OCI-M2 (cell line): ENCODE measurements at regions not wholly inside any gene's neighbourhood (a gene's known extent, or its start where the extent isn't known, plus 50 kb on each side); places are given as distances from the start of the nearest gene placed in this dataset.

Source experiments
- DNase-seq: peaks from one replicate; lab custom pipeline; 2025; ENCODE audit not compliant: unreplicated experiment; lab: John Stamatoyannopoulos, UW

DNA sequence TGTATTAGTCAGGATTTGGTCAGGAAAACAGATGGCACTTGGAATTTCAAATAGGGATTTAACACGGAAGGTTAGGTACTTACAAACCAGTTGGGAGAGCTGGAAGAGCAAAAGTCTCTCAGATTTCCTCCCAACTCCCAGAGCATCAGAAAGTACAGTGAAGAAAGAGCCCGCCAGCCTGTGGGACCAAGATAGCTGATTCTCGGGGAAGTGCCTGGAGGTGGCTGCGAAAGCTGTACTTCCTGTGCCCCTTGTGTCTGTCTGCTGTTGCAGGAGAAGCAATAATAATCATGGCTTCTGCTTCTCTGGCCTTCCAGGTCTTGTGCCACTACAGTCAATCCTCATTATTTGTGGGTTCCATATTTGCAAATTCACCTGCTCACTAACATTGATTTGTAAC, 221.0 kb upstream of the BCOR start:
- no peak for DNase-seq

DNA sequence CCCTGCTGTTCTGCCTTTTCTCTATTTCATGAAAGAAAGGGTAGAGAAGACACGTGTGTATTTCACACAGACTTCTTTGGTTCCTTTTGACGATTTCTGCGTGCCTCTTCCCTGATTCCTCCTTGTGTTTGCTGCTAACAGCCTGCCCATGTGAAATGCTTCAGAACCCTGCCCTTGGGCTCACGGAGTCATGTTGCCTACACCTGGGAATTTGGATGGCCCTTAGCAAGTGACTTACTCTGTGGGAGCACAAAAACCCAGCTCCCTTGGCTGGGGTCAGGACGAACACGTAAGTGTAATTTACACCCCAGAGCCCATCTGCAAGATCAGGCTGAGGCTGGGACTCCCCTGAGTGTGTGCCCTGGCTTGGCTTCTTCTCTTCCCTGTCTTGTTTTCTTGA, 220.3 kb upstream of the BCOR start:
- DNase-seq, result no peak

DNA sequence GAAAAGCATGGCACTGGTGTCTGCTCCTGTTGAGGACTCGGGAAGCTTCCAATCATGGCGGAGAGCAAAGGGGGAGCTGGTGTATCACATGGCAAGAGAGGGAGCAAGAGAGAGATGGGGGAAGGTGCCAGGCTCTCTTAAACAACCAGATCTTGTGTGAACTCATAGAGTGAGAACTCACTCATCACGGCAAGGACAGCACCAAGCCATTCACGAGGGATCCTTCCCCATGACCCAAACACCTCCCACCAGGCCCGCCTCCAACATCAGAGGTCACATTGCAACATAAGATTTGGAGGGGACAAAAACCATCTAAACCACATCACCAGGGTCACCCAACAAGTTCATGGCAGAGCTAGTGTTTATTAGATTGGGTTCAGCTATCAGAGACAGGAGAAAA, 218.7 kb upstream of the BCOR start:
- no peak for DNase-seq

DNA sequence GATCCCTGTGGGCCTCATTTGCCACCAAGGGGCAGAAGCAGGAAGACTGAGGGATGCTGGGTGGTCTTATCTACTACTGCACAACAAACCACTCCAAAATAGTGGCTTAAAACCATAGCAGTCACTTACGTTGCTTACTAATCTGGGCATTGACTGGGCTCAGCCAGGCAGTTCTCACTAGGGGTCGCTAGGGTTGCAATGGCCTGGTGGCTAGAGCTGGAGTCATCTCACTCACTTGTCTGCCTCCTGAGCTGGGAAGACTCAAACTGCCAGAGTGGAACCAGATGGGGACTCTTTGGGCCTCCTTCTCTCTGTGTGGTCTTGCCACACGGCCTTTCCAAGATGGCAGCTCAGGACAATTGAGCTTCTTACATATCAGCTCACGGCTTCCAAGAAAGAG, 216.3 kb upstream of the BCOR start:
- no peak for DNase-seq

DNA sequence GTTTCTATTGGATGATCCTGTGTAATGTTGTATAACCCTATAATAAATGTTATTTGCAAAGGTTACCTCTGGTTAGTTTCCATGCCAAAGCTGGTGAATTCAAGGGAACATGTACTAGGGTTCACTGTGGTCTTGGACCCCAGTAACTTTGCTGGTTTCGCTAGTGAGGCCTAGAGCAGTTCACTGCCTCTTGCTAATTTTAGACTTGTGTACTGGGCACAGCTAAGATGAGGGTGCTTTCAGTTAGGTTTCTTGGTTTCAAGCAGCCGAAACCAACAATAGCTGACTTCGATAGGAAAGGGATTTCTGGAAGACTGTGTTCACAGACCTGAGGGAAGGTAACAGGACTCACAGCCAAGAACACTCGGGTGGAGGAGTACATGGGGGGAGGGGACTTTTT, 215.5 kb upstream of the BCOR start:
- DNase-seq, result no peak

DNA sequence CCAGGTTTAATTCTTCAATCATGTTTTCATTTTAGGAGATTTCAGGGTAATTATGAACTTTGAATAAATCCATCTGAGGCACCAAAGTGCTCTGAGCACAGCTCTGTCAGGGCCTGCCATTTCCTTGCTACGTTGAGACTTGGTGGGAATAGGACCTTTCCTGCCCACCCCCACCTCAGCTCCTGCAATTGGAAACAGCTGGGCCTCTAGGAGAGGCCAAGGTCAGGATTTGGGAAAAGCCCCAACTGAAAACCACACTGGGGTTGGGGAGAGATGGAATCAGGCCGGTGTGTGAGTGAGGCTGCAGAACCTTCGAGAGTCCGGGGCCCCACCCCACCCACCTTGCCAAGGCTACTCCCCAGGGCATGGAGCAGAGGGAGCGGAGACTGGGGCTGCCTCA, 212.7 kb upstream of the BCOR start:
- DNase-seq, result no peak

DNA sequence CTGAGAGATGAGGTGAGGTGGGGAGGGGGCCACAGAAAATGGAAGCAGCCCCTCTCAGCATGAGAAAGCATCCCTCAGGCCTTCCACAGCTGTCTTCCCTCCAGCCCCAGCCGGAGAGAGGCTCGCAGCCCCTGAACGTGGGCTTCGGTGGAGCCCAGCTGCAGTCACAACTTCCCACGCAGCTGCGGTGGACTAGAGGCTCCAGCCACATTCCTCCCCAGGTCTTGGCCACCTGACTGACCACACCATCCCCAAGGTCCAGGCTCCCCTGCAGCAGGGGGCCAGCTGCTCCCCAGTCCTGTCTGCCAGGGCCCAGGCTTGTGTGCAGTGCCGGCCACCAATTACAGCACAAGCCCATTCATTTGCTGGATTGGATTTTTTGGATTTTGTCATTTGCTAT, 212.3 kb upstream of the BCOR start:
- DNase-seq, result no peak

DNA sequence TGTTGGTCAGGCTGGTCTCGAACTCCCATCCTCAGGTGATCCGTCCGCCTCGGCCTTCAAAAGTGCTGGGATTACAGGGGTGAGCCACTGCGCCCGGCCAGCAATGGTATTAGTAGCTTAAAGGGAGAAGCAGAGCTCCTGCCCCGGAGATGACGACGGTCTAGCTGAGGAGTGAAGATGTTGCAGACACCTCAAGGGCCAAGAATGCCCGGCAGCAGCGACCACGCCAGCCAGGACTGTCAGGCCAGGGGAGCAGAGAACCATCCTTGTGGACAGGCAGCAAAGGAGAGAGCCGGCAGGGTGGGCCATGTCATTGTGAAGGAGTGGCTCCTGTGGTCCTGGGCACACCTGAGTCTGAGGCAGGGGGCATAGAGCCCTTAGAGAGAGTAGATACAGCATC, 210.1 kb upstream of the BCOR start:
- no peak for DNase-seq

DNA sequence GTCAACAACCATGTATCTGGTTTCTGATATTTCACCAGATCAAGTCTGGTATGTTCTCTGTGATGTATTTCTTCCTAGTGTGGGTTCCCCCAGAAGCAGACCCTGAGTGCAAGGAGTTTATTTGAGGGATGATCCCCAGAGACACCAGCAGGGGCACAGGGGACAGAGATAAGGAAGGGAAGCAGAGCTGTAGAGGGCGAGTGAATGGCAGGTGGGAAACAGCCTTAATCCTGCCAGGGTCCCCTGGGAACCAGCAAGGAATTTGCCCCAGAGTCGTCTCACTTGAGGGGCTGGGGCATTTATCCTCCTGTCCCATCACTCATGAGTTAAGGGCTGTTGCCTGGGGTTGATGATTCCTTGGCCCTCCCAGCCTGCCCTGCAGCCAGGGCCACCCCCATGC, 206.4 kb upstream of the BCOR start:
- no peak for DNase-seq

DNA sequence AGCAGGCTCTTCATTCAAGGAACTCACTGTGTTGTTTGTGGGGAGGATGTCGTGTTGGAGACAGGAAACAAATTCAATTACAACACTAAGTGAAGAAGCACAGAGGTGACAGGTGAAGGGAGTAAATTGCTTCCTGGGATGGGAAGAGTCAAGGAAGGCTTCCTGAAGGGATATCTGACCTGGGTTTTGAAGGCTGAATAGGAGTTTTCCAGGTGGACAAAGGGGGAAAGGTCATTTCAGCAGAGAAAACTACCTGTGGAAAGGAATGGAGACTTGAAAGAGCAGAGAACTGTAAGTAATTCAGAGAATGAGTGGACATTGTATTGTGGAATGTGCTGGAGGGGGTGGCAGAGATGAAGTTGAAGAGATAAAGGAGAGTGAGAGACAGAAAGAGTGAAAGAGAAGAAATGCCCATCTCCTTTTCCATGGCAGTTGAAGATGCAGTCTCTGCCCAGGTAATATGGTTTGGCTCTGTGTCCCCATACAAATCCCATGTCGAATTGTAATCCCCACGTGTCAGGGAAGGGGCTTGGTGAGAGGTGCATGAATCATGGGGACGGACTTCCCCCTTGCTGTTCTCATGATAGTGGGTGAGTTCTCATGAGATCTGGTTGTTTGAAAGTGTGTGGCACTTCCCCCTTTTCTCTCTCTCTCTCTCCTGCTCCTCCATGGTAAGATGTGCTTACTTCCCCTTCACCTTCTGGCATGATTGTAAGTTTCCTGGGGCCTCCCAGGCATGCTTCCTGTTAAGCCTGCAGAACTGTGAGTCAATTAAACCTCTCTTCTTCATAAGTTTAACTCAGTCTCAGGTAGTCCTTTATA, 205.7 kb upstream of the BCOR start:
- DNase-seq, result no peak

DNA sequence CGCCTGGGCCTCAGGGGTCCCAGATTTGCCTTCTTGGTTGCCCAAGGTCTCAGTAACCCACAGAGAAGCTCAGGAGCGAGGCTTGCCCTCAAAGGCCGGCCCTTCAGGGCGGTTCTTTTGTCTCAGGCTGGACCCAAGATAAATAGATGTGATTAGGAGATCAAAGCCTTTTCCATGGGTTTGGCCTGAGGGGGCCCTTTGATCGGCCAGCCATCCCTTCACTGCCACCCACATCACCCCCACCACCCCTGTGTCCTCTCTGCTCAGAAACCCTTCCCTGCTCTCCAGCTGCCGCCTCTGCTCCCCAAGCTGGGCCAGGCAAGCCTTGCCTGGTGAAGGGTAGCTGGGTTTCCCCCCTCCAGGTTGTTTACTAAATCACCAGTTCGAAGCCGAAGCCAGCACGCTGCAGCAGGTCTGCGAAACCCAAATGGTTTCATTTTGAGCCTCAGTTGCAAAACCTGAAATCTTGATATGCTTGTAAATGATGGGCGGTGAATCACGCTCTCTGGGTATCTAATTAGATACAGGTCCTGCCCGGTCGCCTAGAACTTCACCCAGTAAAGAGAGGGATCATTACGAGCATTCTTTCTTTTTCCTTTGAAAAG, 202.6 kb upstream of the BCOR start:
- DNase-seq, result no peak

DNA sequence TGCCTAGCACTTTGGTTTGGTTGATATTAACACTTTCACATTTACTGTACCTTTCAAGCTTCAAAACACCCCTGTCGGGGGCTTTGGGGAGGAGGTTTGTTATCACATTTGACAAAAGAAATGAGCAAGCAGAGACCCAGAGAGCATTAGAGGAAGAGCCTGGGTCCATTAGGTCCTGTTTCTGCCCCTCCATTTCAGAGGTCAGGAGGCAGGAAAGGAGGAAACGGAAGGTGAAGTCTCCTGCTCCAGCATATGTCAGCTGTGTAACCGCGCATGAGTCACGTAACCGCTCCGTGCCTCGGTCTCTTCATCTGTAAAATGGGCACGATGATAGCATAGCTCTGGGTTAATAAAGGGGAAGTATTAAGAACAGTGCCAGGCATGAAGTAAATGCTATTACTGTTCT, 201.9 kb upstream of the BCOR start:
- DNase-seq, result no peak

DNA sequence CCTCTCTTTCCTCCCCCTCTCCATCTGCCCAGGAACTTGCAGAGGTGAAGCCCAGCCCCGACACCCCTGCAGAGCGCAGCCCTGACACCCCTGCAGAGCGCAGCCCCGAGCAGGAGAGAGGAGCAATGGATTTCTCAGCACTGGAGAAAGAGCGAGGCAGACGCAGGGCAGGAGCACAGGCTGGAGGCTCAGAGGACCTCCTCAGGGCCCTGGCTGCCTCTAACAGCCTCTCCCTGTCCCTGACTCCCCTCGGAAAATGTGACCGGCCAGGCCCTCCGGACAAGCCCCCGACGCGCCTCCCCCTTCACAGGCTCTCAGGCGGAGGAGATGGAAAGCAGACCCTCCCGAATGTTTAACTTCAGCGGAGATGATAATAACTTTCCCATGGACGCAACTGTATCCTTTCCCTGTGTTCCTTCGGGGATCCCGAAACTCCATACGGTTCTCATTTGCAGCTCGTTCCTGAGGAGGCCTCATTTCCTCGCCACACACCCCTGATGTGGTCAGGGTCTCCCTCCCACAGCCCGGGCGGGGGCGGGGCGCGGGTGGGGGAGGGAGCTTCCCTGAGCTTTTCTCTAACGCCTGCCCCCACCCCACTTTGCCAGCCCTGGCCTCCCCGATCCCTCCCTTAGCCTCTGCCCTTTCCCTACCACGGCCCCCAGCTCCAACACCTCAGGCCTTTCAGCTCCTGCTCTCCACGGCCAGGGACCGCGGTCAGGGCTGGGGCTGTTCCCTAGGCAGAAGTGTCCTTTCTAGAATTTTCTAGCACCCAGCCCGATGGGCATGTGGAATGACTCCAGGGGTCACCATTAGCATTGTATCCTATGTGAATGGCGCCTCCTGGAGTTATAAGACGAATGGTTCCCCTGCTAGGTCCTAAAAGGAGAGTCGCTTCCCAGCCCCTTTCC, 201.1 kb upstream of the BCOR start:
- DNase-seq, result no peak

DNA sequence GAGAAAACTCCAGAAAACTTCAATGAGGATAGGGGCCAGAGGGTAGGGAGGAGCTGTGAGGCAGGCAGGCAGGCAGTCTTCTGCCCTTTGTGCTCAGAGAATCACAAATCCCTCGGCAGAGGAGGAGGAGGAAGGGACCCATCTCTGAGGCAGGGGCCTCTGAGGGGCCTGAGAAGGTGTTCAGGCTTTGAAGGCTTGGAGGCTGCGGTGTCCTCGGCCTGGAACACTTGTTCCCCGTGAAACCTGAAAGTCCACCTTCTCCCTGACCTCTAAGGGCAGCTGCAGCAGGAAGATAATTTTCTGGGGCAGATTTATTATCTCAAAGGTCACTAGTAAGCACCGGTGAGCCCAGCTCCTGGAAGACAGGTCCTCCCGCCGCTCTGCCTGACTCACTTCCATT, 200.3 kb upstream of the BCOR start:
- no peak for DNase-seq

DNA sequence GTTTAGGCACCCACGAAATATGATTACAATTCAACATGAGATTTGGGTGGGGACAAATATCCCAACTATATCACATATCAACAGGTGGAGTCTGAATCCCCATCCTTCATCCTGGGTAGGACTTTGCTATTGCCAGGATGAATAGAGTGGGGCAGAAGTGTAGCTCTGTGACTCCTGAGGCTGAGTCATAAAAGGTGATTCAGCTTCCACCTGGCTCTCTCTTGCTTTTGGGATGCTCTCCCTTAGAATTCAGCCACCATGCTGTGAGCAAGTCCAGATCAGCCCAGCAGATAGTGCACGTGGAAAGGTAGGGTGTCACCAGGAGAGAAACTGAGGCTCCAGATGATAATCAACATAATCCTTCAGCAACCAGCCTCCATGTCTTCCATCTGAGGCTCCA, 193.8 kb upstream of the BCOR start:
- no peak for DNase-seq

DNA sequence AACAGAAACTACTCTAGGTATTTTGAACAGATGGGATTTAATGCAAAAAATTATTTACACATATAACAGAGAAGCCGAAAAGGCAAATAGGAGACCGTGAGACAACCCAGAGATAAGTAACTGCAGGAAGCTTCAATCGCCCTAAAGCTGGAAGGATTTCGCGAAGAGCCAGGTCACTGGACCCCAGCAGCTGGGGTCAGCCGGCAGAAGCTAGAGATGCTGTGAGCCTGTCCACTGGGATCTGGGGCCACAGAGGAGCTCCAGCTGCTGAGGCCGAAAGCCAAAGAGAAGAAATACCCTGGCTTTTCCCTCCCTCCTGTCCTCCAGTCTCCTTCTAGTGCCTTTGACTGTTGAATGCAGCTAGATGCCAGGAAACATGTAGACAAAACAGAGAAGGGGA, 192.8 kb upstream of the BCOR start:
- no peak for DNase-seq

DNA sequence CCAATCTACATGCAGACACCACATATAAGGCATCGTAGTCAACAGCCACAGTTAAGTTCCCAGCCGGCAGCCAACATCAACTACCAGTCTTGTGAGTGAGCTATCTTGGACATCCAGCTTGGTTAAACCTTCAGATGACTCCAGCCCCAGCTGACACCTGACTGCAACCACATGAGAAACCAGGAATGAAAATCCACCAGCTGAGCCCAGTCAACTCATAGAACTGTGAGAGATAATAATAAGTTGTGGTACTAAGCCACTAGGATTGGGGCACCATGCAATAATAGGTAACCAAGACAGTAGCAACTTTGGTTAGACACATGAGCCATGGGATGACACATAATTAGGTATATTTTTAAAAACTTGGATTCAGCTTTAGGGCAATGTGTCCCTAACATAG, 188.1 kb upstream of the BCOR start:
- DNase-seq, result no peak

DNA sequence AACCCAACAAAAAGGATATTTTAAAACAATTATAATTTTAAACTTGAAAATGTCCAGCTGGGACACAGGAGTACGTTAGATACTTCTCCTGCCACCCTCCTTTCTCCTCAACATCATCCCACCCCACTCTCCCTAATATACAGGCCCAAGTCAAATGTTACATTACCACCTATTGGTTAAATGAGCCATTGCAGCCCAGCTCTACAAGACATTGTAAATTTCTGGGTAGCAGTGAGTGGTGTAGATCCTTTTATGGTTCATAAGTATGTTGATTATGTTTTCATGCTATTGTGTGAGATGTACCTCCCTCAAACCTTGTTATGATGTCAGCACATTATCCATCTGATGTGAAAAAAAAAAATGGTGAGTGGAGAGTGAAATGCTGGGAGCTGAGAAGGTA, 187.1 kb upstream of the BCOR start:
- DNase-seq, result no peak

DNA sequence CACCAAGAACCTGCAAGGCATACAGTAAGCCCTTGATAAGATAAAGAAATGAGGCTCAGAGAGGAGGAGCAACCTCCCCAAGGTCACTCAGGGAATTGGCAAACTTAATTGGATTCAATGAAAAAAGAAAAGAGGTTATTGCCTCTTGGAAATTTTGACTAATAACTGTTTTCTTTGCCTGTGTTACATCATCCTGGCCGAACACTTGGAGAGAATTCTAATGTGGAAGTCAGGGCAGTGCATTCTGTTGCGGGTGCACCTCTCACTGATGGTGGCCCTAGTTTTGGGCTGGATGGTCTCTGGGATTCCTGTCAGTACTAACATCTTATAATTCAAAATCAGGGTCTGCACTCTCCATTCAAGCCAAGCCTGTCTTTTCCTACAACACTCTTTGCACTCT, 186.2 kb upstream of the BCOR start:
- no peak for DNase-seq

DNA sequence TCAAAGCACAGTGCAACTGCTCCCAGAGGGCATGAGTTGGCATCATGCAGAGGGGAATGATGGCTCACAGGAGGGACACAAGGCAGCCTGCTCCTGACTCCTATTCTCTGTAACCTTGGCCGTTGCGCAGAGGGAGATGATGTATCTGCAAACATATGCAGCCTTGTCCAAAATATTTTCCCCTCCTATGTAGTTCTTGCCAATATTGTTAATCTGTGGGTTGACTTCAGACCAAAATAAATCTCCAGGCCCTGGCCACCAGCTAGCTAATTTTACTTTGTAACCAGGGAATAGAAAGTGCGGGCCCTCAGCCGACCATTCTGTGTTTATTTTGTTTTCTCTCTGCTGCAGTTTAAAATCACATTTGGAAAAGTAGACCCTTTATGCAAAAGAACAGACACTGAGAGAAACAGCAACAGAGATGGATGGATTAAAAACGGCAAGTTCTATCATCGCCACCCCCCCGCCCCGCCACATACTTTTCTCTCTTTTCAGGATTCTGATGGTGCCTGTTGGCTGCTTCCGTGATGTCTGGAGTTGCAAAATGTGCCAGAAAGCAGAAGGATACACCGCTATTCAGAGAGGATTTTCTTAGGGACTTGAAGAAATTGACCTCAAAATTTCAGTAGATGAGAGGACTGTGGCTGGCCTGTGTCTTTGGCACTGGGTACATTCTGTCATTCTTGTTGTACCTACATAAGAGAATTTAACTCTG, 185.3 kb upstream of the BCOR start:
- DNase-seq, result no peak

DNA sequence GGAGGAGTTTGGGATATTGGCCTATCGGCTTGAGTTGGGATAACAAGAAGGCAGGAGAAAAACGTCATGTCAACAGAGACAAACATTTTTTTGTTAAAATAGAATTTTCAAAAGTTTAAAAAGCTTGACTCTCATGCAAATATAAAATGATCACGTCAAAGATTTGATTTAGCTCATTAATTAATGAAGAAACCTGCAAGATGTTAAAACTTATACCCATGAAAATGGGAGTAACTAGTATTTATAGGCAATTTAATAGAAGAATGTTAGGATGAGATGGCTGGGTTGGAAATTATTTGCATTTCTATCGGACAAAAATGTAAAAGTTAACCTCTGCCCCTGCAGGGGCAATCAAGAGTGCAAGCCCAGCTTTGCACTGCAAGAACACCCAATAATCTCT, 184.6 kb upstream of the BCOR start:
- DNase-seq, result no peak
